Activated gamma-delta T cell treated with Interleukin-2 at 50 U/mL for 16 hours (primary cell): ENCODE measurements at regions not wholly inside any gene's neighbourhood (a gene's known extent, or its start where the extent isn't known, plus 50 kb on each side); places are given as distances from the start of the nearest gene placed in this dataset.
"Not testable (repeated sequence)": the region's sequence is repeated elsewhere in the genome, so short reads cannot be mapped to it uniquely, and the experiment has no call there.

ENCODE experiments used
- DNase-seq: peaks from one replicate; pipeline ENCODE4 v3.0.0-alpha.2; 2020

DNA sequence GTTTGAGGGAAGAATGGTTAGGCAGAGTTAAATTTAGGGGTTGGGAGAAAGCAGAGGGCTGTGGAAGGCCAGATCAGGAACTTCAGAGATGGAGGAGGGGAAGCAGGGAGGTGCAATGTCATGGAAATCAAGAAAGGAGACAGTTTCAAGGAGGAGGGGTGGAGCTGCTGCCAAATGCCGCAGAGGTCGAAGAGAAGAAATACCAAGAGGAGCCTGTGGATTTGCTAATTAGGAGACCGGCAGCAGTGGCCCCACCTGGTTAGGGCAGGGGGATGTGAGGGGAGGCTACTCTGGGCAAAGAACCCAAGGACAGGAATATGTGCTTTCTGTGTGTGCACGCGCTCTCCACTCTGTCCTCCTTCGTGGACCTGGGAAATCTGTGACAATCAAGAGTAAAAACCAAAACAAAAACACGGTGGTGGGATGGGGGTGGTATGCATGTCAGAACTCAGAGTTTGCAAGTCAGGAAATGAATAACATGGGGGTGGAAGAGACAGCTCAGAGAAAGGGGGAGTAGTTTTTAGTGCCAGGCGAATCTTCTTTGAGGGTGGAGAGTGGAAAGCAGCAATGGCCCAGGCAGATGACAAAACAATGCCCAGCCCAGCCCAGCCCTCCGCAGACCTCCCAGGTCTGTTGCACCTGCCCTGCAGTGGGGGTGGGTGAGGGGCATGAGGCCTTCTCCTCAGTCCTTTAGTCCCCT is 102.9 kb upstream of the PAX2 start:
- DNase-seq, result no peak

DNA sequence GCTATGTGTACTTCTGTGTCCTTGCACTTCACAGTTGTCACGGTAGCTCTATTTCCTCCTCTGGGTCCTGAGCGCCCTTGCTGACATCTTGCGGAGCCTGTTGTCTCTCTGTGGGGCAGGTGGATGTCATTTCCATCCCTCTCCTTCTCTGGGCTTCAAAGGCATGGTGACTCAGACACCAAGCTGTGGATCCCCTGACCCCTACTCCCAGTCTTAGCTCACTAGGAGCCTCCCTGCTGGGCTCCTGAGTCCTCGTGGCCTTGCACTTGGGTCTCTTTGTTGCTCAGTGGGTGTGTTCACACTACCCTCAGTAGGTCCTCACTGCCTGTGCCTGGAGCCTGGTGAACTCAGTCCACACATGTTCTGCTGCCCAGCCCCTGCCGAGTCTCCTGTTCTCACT is 100.3 kb upstream of the PAX2 start:
- no peak for DNase-seq

DNA sequence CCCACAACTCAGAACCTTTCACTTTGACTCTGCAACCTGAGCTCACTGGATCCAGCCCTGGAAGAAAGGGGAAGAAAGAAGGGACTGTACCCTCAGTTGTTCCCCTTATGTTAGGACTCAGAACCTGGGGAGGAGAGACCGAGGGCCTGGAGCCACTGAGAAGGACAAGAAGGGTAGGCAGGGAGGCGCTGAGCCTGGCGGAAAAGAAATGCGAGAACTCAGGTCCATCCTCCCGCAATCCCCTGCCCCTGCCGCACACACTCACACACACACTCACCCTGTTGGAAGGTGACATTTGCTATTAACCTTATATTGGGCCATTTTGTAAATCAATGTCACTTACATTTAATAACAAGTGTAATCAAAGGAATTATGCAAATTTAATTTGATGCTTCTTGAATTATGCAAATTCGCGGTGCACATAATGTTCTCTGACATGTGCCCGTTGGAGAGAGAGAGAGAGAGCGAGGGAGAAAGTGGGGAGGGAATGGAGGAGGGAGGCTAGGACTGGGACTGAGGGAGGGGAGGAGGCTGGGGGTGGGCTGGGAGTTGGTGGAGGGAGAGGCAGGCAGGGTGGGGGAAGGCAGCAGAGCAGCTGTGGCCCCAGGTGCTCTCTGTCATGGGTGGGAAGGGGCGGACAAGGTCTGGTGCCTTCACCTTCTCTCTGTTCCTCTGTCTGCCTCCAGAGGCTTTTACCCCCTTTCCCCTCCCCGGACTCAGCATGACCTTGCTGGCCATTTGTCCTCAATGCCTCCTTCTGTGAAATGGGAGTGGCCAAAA is 99.6 kb upstream of the PAX2 start:
- DNase-seq, result no peak

DNA sequence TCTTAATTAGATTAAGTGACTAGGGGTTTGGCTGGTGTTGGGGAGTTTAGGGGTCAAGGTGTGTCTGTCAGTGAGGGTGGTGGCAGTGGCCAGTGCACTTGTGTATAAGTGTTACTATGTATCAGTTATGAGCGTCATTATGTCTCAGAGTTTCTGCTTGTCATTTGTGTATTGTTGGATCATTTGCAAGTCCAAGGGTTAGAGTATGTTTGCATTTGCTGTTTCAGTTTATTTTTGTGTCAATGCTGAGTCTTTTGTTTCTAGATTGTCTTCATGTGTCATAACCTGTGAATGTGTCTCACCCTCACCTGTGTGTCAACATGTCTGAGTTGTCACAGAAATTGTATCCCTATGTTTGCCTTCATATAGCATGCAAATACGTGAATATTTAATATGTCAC is 97.5 kb upstream of the PAX2 start:
- DNase-seq, result no peak

GRCh38 chr10:100650693-100651092 is 94.7 kb upstream of the PAX2 start:
- no peak for DNase-seq

- DNase-seq, result not testable (repeated sequence)
Observed at GRCh38 chr10:100651099-100651498, 94.3 kb upstream of the PAX2 start.

DNA sequence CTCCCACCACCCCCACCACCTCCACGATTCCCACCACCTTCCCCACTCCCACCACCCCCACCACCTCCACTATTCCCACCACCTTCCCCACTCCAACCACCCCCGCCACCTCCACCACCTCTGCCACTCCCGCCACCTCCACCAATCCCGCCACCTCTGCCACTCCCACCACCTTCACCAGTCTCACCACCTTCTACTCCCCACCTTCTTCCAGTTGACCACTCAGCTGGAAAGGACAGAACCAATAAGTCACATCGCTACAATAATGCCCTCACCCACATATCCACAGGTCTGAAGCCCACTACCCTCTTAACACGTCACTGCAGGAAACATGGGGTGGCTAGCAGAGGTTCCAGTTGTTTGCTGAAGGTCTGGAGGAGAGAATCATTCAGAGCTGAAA is 93.5 kb upstream of the PAX2 start:
- DNase-seq, result no peak

DNA sequence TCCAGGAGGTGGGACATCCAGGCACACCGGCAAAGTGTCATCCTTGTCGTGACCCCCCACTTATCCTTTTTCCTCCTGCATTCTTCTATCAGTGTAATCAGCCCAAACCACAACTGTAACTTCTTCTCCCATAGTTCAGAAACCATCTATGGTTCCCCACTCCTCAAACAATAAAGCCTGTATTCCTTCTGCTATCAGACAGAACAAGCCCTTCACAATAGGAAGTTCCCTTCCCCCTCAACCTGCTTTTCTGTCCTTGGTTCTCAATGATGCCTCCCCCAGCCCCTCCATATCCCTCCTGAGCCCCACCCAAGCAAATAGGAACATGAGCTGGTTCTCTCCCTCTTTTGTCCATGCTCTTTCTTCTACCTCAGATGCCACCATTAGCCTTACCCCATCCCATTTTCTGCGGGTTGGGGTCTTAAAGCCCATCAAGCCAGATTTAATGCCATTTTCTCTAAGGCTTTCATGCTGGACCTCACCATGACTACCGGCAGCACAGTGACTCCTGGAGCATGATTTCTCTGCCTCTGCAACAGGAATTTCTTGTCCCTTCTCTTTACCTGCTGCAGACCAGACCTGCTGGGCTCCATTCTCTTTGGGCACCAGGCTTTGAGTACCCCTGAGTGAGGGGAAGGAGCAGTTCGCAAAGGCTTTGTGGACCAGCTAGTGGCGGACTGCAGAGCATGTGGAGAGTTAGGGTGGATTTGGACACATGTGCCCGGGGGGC is 92.8 kb upstream of the PAX2 start:
- DNase-seq, result no peak

DNA sequence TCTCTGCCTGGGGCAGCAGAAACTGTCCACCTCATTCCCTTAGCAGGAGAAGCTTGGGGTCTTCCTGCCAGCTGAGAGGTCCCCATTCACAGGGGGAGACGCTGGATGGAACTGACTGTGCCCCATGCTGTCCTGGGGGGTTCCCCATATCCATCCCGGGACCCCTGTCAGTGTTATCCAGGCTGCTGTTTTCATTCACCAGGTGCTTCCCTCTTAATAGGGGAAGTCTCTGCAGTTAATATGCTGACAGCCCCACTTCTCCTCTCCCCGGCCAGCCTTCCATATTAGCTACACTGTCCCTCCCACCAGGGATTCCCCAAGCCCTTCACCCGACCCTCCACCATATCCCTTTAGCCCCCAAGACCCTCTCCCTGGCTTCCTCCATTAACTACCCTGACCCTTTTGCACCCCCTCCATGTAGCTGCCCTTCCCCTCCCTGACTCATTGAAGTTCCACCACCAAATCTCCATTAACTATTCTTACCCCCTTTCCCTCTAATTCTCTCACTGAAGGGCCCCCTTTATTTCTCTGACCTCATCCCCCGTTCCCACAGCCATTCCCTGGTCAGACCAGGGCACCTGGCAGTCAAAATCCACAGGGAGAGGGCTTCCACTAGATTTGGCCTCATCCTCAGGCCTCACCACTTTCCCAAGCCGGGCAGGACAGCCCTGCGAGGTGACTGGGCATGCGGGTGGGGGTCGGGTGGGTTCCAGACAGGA is 92.0 kb upstream of the PAX2 start:
- DNase-seq, result no peak

DNA sequence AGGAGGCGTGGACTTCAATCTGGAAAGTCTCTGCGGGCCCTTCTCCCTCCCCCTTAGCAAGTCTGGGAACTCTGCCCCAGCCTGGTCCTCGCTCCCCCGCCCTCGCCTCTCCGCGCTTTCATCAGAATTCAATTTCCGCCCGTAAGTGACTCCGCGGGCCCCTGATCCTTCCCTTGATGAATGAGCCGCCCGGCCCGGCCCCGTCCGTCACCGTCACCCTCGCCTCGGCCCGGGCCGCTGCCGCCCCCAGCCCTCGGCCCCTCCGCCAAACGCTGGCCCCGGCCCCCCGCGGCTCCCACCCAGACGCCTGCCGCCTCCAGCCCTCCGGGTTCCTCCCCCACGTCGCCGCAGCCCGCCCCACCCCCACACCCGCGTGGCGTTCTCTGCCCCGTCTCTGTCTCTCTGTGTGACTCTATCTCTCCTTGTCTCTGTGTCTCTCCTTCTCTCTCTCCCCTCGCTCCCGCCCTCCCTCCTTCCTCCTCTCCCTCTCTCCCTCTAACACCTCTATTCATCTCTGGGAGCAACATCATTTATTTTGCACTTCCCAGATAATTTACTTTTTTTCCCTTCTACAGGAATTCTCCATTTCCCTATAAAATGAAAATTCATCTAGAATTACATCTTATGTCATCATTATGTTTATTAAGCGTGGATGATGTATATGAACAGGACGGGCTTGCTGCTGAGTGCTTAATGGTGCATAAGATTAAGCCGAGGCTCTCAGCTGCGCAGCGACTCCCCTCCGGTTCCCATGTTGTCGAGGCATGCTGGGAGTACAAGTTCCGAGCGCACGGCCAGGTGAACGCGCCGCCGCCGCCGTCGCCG is 91.2 kb upstream of the PAX2 start:
- no peak for DNase-seq

DNA sequence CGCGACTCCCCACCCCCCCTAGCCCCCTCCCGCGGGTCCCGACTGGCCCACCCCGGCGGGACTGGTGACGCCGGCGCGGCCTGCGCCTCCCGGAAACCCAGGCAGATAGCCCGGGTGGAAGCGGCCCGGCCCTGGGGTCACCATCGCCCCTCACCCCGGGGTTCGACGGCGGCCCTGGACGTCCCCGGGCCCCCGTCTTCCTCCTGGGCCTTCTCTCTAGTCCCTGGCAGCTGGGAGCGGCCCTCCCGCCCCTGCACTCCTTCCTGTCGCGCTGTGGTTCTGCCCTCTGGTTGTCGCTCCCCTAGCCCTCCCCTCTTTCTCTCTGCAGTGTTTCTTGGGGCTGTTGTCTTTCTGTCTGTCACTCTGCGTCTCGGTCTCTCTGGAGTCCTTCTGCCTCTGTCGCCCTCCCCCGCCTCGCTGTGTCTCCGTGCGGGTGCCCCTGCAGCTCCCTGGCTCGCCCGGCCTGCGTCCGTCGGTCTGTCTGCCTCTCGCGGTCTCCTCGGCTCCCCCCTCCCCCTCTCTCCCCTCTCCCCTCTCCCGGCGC is 90.5 kb upstream of the PAX2 start:
- peak; percentile 26 for DNase-seq

DNA sequence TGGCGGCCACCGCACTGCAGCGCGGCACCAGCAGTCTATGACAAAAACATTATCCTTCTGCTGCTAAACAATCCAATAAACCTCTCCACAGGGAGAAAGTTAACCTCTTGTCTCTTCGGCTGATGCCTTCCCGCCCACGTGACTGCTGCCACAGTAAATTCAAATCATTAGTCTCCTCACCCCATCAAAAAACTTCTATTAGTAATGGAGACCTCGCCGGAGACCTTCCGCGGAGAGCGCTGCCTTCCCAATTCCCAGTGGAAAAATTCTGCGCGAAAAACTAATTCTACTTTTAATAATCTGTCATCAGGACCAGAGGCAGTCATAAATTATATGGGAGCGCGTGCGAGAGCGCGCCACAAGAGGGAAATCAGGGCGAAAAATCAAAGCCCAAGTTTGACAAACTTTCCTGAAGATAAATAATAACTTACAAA is 90.0 kb upstream of the PAX2 start:
- no peak for DNase-seq

DNA sequence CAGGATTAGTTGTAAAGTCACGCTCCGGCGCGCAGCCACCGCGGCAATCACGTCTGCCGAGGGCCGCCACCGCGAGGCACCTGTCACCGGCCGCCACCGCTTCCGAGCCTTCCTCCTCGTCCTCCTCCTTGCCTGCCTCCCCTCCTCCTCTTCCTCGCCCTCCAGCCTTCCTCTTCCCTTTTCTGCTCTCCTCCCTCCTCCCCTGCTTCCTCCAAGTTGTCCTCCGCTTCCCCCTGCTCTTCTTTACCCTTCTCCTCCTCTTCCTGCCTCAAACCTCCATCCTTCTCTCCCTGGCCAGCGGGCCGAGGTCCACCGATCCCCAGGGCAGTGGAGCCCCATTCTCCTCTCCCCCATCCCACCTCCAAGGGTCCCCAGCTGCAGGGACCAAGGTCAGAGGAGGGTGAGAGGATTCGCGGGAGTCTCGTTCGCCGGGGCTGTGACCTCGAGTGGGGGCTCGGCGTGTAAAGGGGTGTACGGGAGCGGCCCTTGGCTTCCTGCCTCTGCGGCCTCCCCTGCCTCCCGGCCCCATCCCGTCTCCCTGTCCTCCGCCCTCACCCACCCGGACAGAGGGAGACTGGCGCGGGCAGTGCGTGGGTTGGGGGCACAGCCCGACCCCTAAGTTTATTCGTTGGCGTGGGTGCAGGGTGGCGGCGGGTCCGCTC is 89.5 kb upstream of the PAX2 start:
- DNase-seq, result no peak

- no peak for DNase-seq
Observed at GRCh38 chr10:100656454-100656853, 88.9 kb upstream of the PAX2 start.

DNA sequence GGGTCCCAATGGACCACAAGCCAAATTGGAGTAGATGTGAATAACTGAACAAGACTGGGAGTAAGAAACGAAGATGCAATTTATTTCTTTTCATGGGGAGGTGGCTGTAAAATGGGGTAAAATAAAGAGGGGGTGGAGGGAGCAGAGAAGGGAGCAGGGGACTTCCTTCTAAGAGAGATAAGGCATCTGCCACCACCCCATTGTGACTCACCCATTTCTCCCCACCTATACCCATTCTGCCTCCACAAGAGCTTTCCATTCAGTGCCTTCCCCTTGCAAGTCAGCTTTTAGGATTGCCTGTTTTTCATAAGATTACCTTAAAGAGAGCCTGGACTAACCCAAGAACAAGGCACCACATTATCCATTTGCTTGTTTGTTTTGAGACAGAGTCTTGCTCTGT is 87.1 kb upstream of the PAX2 start:
- DNase-seq, result no peak

DNA sequence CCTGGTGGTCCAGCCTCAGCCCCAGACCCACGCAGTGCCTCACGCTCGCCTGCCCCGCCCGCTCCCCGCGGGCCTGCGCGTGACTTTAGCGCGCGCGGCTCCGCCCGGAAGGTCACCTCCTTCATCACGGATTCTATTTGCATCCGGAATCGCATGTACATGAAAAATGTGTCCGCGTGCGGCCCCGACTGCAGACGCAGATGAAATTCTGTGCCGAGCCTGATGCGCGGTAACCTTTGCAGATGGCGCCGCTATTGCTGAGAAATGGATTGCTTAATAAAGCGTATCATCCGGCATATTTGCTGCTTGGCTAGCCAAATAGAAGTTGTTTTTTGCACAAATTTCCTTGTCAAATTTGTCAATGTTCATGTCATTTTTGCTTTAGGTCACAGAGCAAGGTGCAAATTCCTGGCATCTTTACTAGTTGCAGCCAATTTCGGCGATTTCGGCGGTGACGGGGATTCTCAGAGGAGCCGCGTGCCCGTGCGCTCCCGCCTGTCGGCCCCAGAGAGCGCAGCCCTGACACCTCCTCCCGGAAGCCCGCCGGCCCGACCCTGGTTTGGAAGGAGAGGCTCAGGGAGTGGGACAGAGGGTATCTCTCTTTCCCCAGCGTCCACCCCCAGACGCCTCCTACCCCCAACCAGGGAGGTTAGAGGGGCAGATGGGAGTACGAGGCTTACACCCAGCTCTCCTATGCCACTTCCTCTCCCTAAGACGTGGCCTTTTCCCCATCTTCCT is 85.9 kb upstream of the PAX2 start:
- DNase-seq, result no peak

- DNase-seq, result no peak
Observed at GRCh38 chr10:100660365-100660764, 85.0 kb upstream of the PAX2 start.

DNA sequence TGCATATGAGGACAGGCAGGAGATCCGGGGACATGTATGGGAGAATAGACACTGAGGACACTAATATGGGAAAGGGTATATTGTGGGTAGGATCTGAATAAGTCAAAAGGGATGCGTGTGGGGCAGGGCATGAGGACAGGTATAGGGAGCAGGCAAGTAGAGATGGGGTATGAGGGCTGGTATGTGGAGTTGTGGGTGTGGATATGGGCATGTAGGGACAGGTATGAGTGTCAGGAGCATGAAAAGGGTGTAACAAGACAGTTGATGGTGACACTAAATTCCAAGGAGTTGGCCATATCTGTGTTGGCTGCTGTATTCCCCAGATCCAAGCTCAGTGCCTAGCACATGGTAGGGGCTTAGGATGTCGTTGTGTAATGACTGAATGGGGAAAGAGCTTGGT is 84.4 kb upstream of the PAX2 start:
- DNase-seq, result no peak

DNA sequence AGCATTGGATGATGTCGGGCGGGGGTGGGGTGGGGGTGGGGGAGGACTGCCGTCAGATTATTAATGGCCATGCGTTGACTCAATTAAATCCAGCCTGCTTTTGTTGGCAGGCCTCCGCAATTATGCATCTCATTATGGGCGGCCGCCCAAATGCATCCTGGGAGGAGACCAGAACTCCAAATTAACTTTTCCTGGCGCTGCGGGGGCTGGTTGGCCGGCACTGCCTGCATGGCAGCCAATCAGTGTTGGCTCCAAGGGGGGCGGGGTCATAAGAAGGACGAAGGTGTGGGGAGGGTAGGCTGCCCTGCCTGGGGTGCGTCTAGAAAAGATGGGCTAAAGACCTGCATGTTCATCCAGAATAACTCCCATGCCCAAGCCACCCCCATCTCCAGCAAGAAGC is 83.9 kb upstream of the PAX2 start:
- no peak for DNase-seq

GRCh38 chr10:100662067-100662466 is 83.3 kb upstream of the PAX2 start:
- no peak for DNase-seq
